HEK293 (cell line): ENCODE measurements at regions not wholly inside any gene's neighbourhood (a gene's known extent, or its start where the extent isn't known, plus 50 kb on each side); places are given as distances from the start of the nearest gene placed in this dataset.

ENCODE experiments used
- CTCF ChIA-PET: fragments of 350-600 bp; formaldehyde crosslinking; extraction: SDS; loops from one replicate; lab custom pipeline; 2021; ENCODE audit warnings: antibody characterized with exemption; lab: Yijun Ruan, JAX
- POLR2A ChIA-PET: fragments of 300-600 bp; formaldehyde crosslinking; extraction: SDS; loops from one replicate; lab custom pipeline; 2020; ENCODE audit warnings: antibody characterized with exemption, inconsistent platforms; lab: Yijun Ruan, JAX
- H3K27ac ChIP-seq: fragments of 200-500 bp; sonication (Bioruptor generic); 2 replicates; pipeline ENCODE4 v1.5.1; 2014; ENCODE audit warnings: low read depth, low read length, control low read depth, inconsistent platforms; ENCODE audit errors: extremely low read depth
- H3K36me3 ChIP-seq, 2 experiments: fragments of 200-500 bp in 1 of 2; sonication (Bioruptor generic) in 1 of 2; 1 replicate in 1 of 2; 2 replicates in 1 of 2; pipeline ENCODE4 v1.5.1; 2014 to 2017; ENCODE audit warnings: inconsistent platforms in 2 of 2, low read length in 2 of 2; ENCODE audit not compliant: control insufficient read depth in 2 of 2, insufficient read depth in 1 of 2
- H3K4me1 ChIP-seq: fragments of 200-500 bp; sonication (Bioruptor generic); 2 replicates; pipeline ENCODE4 v1.5.1; 2014; ENCODE audit warnings: mild to moderate bottlenecking, low read length, inconsistent platforms; ENCODE audit not compliant: control insufficient read depth, insufficient read depth
- H3K4me3 ChIP-seq: 2 replicates; pipeline ENCODE4 v1.5.1; 2011; ENCODE audit warnings: low read depth, mild to moderate bottlenecking, control low read depth, low read length, moderate library complexity
- H3K9me3 ChIP-seq: fragments of 200-500 bp; sonication (Bioruptor generic); 2 replicates; pipeline ENCODE4 v1.5.1; 2014; ENCODE audit warnings: low read depth, low read length, inconsistent platforms; ENCODE audit not compliant: control insufficient read depth, insufficient read depth
- ATF2 ChIP-seq: fragments of 450-650 bp; formaldehyde crosslinking; IDR thresholded peaks from 2 replicates; pipeline ENCODE4 v1.5.1; 2016; ENCODE audit warnings: missing biosample characterization, missing genetic modification characterization, low read depth
- BCL11B ChIP-seq: fragments of 450-650 bp; formaldehyde crosslinking; IDR thresholded peaks from 2 replicates; pipeline ENCODE4 v1.5.1; 2016; ENCODE audit warnings: low read depth, missing biosample characterization, missing genetic modification characterization
- KLF1 ChIP-seq: fragments of 450-650 bp; formaldehyde crosslinking; IDR thresholded peaks from 2 replicates; pipeline ENCODE4 v1.5.1; 2016; ENCODE audit warnings: missing biosample characterization, missing genetic modification characterization
- KLF7 ChIP-seq: fragments of 450-650 bp; formaldehyde crosslinking; IDR thresholded peaks from 2 replicates; pipeline ENCODE4 v1.5.1; 2016; ENCODE audit warnings: missing biosample characterization, missing genetic modification characterization, borderline replicate concordance
- SP3 ChIP-seq: fragments of 450-650 bp; formaldehyde crosslinking; IDR thresholded peaks from 2 replicates; pipeline ENCODE4 v1.5.1; 2016; ENCODE audit warnings: missing biosample characterization, missing genetic modification characterization
- TSHZ1 ChIP-seq: fragments of 450-650 bp; formaldehyde crosslinking; IDR thresholded peaks from 2 replicates; pipeline ENCODE4 v1.5.1; 2016; ENCODE audit warnings: missing biosample characterization, missing genetic modification characterization, borderline replicate concordance
- ZBTB1 ChIP-seq: fragments of 450-650 bp; formaldehyde crosslinking; IDR thresholded peaks from 2 replicates; pipeline ENCODE4 v1.5.1; 2016; ENCODE audit warnings: missing biosample characterization, missing genetic modification characterization
- ZBTB10 ChIP-seq: fragments of 450-650 bp; formaldehyde crosslinking; IDR thresholded peaks from 2 replicates; pipeline ENCODE4 v1.5.1; 2016; ENCODE audit warnings: missing biosample characterization, missing genetic modification characterization
- ZBTB21 ChIP-seq: fragments of 450-650 bp; formaldehyde crosslinking; IDR thresholded peaks from 2 replicates; pipeline ENCODE4 v1.5.1; 2017; ENCODE audit warnings: missing biosample characterization, missing genetic modification characterization
- ZBTB7A ChIP-seq: fragments of 450-650 bp; formaldehyde crosslinking; IDR thresholded peaks from 2 replicates; pipeline ENCODE4 v1.5.1; 2016; ENCODE audit warnings: low read depth, missing biosample characterization, missing genetic modification characterization
- ZNF132 ChIP-seq: fragments of 450-650 bp; formaldehyde crosslinking; IDR thresholded peaks from 2 replicates; pipeline ENCODE4 v1.5.1; 2017; ENCODE audit warnings: missing biosample characterization, missing genetic modification characterization, borderline replicate concordance
- ZNF16 ChIP-seq: fragments of 450-650 bp; formaldehyde crosslinking; IDR thresholded peaks from 2 replicates; pipeline ENCODE4 v1.5.1; 2016; ENCODE audit warnings: low read depth, missing biosample characterization, missing genetic modification characterization
- ZNF2 ChIP-seq: fragments of 450-650 bp; formaldehyde crosslinking; IDR thresholded peaks from 2 replicates; pipeline ENCODE4 v1.5.1; 2016; ENCODE audit warnings: missing biosample characterization, missing genetic modification characterization
- ZNF311 ChIP-seq: fragments of 450-650 bp; formaldehyde crosslinking; IDR thresholded peaks from 2 replicates; pipeline ENCODE4 v1.5.1; 2017; ENCODE audit warnings: missing biosample characterization, missing genetic modification characterization, borderline replicate concordance
- ZNF324 ChIP-seq: fragments of 450-650 bp; formaldehyde crosslinking; IDR thresholded peaks from 2 replicates; pipeline ENCODE4 v1.5.1; 2016; ENCODE audit warnings: missing biosample characterization, missing genetic modification characterization
- ZNF350 ChIP-seq: fragments of 450-650 bp; formaldehyde crosslinking; IDR thresholded peaks from 2 replicates; pipeline ENCODE4 v1.5.0; 2017; ENCODE audit warnings: missing biosample characterization, mild to moderate bottlenecking, missing genetic modification characterization
- ZNF530 ChIP-seq: fragments of 450-650 bp; formaldehyde crosslinking; IDR thresholded peaks from 2 replicates; pipeline ENCODE4 v1.5.1; 2016; ENCODE audit warnings: low read depth, missing biosample characterization, missing genetic modification characterization
- ZNF548 ChIP-seq: fragments of 450-650 bp; formaldehyde crosslinking; IDR thresholded peaks from 2 replicates; pipeline ENCODE4 v1.5.1; 2016; ENCODE audit warnings: missing biosample characterization, missing genetic modification characterization
- ZNF626 ChIP-seq: fragments of 450-650 bp; sonication (Bioruptor Pico); formaldehyde crosslinking; IDR thresholded peaks from 2 replicates; pipeline ENCODE4 v1.5.1; 2018; ENCODE audit warnings: missing biosample characterization, missing genetic modification characterization, inconsistent platforms
- ZNF660 ChIP-seq: fragments of 450-650 bp; IDR thresholded peaks from 2 replicates; pipeline ENCODE4 v1.5.1; 2018; ENCODE audit warnings: missing biosample characterization, mild to moderate bottlenecking, missing genetic modification characterization
- ZNF664 ChIP-seq: fragments of 450-650 bp; formaldehyde crosslinking; IDR thresholded peaks from 2 replicates; pipeline ENCODE4 v1.5.1; 2016; ENCODE audit warnings: missing biosample characterization, missing genetic modification characterization
- ZNF768 ChIP-seq: fragments of 450-650 bp; formaldehyde crosslinking; IDR thresholded peaks from 2 replicates; pipeline ENCODE4 v1.5.1; 2018; ENCODE audit warnings: missing biosample characterization, mild to moderate bottlenecking, missing genetic modification characterization
- ZNF791 ChIP-seq: fragments of 450-650 bp; formaldehyde crosslinking; IDR thresholded peaks from 2 replicates; pipeline ENCODE4 v1.5.1; 2016; ENCODE audit warnings: missing biosample characterization, missing genetic modification characterization
- ZNF837 ChIP-seq: fragments of 450-650 bp; formaldehyde crosslinking; IDR thresholded peaks from 2 replicates; pipeline ENCODE4 v1.5.1; 2016; ENCODE audit warnings: missing biosample characterization, missing genetic modification characterization
- ZSCAN16 ChIP-seq: fragments of 450-650 bp; formaldehyde crosslinking; IDR thresholded peaks from 2 replicates; pipeline ENCODE4 v1.5.1; 2016; ENCODE audit warnings: missing biosample characterization, missing genetic modification characterization

GRCh38 chr13:53266757-53267156 is 238.1 kb downstream of the OLFM4 start:
- Histone ChIP-seq H3K36me3 (no peaks in the 10 kb centered on the region), H3K4me3 (no peak overlapping the region), H3K4me1 (no peaks in the 10 kb centered on the region), H3K27ac (no peak overlapping the region), H3K9me3 (no peaks in the 10 kb centered on the region)
- ChIA-PET POLR2A (no interaction called here), CTCF (interaction anchor here (1.4 kb wide), 1 partner anchor 17 kb away, joined by 3 read pairs; no protein-coding TSS in a partner anchor)
- TF ChIP-seq ZNF530 (tag by site-specific recombination) (no peak), ZNF324 (no peak), ZNF132 (tag by site-specific recombination) (no peak), ZBTB7A (no peak), KLF1 (tag by site-specific recombination) (no peak), ZSCAN16 (tag by site-specific recombination) (no peak), ZNF16 (no peak), ZNF2 (no peak), ZNF350 (no peak), ZNF768 (no peak), TSHZ1 (tag by site-specific recombination) (no peak), ATF2 (tag by site-specific recombination) (no peak), ZBTB1 (no peak), ZBTB21 (tag by site-specific recombination) (no peak), BCL11B (tag by site-specific recombination) (no peak), ZNF548 (tag by site-specific recombination) (no peak)

GRCh38 chr13:53269634-53270033 is 241.0 kb downstream of the OLFM4 start:
- H3K4me1 ChIP-seq = no peaks in the 10 kb centered on the region
- ChIA-PET CTCF (interaction anchor here (1.1 kb wide), 1 partner anchor 19 kb away, joined by 3 read pairs; no protein-coding TSS in a partner anchor), POLR2A (no interaction called here)
- H3K27ac ChIP-seq = no peak overlapping the region
- H3K36me3 ChIP-seq = no peaks in the 10 kb centered on the region
- H3K4me3 ChIP-seq = no peak overlapping the region
- TF ChIP-seq SP3 (tag by site-specific recombination) (no peak), ZBTB21 (tag by site-specific recombination) (no peak), ZNF791 (tag by site-specific recombination) (no peak), KLF7 (tag by site-specific recombination) (no peak), ZNF626 (tag by site-specific recombination) (no peak), ZBTB10 (tag by site-specific recombination) (no peak), ZNF664 (tag by site-specific recombination) (no peak), ZNF768 (no peak), ZBTB1 (no peak), ZNF837 (no peak), ZNF660 (tag by site-specific recombination) (no peak), ZNF16 (no peak), ZNF311 (tag by site-specific recombination) (no peak)
- H3K9me3 ChIP-seq = no peaks in the 10 kb centered on the region
